Testis (tissue), 2 donors: ENCODE measurements at regions not wholly inside any gene's neighbourhood (a gene's known extent, or its start where the extent isn't known, plus 50 kb on each side); places are given as distances from the start of the nearest gene placed in this dataset.

Source experiments
- POLR2A ChIP-seq: fragments of 450-650 bp; IDR thresholded peaks from one replicate; pipeline ENCODE4 v1.6.1; 2017; ENCODE audit warnings: antibody characterized with exemption, mild to moderate bottlenecking, moderate library complexity
- TF ChIP-seq, protein P1 (sequence below), 3 experiments: fragments of 450-650 bp in 2 of 3; fragments of 200-600 bp in 1 of 3; sonication (generic) in 1 of 3; IDR thresholded peaks; one replicate each; pipeline ENCODE4 v1.5.1; 2016 to 2019; ENCODE audit warnings: antibody characterized with exemption in 3 of 3, mild to moderate bottlenecking in 2 of 3, moderate library complexity in 1 of 3

DNA sequence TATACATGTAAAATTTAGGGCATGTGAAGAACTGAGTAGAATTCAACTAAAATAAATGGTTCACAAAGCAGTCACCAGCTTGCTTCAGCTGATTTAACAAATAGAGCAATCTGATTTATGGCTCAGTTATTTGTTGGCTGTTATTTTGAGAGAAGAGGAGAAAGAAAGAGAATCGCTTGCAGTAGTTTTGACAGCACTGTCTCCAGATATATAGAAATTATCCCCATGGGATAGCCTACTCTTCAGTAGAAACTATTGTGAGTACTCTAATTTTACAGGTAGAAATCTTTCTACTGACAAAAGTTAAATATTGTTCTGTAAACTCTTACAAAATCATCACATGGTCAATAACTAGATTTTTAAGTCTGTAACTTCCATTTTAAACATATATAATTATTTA is 1098.2 kb downstream of the MRPL39 start:
- TF ChIP-seq POLR2A = no peak
- TF ChIP-seq, protein P1, sequence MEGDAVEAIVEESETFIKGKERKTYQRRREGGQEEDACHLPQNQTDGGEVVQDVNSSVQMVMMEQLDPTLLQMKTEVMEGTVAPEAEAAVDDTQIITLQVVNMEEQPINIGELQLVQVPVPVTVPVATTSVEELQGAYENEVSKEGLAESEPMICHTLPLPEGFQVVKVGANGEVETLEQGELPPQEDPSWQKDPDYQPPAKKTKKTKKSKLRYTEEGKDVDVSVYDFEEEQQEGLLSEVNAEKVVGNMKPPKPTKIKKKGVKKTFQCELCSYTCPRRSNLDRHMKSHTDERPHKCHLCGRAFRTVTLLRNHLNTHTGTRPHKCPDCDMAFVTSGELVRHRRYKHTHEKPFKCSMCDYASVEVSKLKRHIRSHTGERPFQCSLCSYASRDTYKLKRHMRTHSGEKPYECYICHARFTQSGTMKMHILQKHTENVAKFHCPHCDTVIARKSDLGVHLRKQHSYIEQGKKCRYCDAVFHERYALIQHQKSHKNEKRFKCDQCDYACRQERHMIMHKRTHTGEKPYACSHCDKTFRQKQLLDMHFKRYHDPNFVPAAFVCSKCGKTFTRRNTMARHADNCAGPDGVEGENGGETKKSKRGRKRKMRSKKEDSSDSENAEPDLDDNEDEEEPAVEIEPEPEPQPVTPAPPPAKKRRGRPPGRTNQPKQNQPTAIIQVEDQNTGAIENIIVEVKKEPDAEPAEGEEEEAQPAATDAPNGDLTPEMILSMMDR (IDR thresholded peaks at IDR 0.05) = no peak
